GM12878 (cell line): ENCODE measurements at regions not wholly inside any gene's neighbourhood (a gene's known extent, or its start where the extent isn't known, plus 50 kb on each side); places are given as distances from the start of the nearest gene placed in this dataset.

Experiments
- ATAC-seq: fragments of 200-7000 bp; cut with Tn5 transposase; 3 replicates; pipeline ENCODE4 v1.9.1; 2020; ENCODE audit warnings: mild to moderate bottlenecking, moderate library complexity
- BruUV-seq: library from RNA; stranded (reverse); fragments of 400-500 nt; replicated peaks from 2 replicates; lab custom pipeline; 2021; lab: Mats Ljungman, UMichigan
- CTCF ChIA-PET: fragments of 300-600 bp; sonication (Branson Sonifier 250); formaldehyde crosslinking; extraction: SDS; loops from one replicate; lab custom pipeline; 2021; ENCODE audit warnings: inconsistent platforms; lab: Yijun Ruan, JAX
- POLR2A ChIA-PET: fragments of 350-600 bp; formaldehyde crosslinking; extraction: SDS; loops from one replicate; lab custom pipeline; 2021; ENCODE audit warnings: inconsistent platforms; lab: Charles Lee
- RAD21 ChIA-PET: fragments of 300-600 bp; sonication (Branson Sonifier 250); formaldehyde crosslinking; loops from one replicate; lab custom pipeline; 2023; ENCODE audit warnings: antibody characterized with exemption; ENCODE audit not compliant: unreplicated experiment; lab: Charles Lee
- SMC1A ChIA-PET: fragments of 300-600 bp; sonication (Branson Sonifier 250); formaldehyde crosslinking; loops from one replicate; lab custom pipeline; 2023; ENCODE audit not compliant: unreplicated experiment, uncharacterized antibody; lab: Charles Lee
- DNase-seq: peaks from one replicate; pipeline ENCODE4 v3.0.0-alpha.2; 2011; ENCODE audit warnings: low read depth, low spot score
- FAIRE-seq: peaks from 3 replicates; lab custom pipeline; 2011; peaks lifted over from hg19 to GRCh38; lab: Jason Lieb, UNC
- H2AFZ ChIP-seq: 2 replicates; pipeline ENCODE4 v1.6.0; 2011; ENCODE audit warnings: low read depth, low read length, control low read depth; ENCODE audit not compliant: control insufficient read depth
- H3K27ac ChIP-seq: 2 replicates; pipeline ENCODE4 v1.5.1; 2011; ENCODE audit warnings: control low read depth; ENCODE audit not compliant: control insufficient read depth, insufficient read depth
- H3K27me3 ChIP-seq, 2 experiments: replicated peaks in 1 of 2; 2 replicates each; pipeline versions ENCODE4 v1.6.0 to v1.6.1; 2011; ENCODE audit warnings: low read length in 1 of 2; ENCODE audit not compliant: control insufficient read depth in 2 of 2, insufficient read depth in 2 of 2
- H3K36me3 ChIP-seq, 2 experiments: 2 replicates each; pipeline ENCODE4 v1.5.1; 2011; ENCODE audit warnings: low read length in 1 of 2; ENCODE audit not compliant: control insufficient read depth in 2 of 2, insufficient read depth in 2 of 2
- H3K4me1 ChIP-seq: 2 replicates; pipeline ENCODE4 v1.6.1; 2011; ENCODE audit warnings: mild to moderate bottlenecking, low read length, moderate library complexity, mixed read lengths; ENCODE audit not compliant: control insufficient read depth, insufficient read depth
- H3K4me2 ChIP-seq: 2 replicates; pipeline ENCODE4 v1.6.0; 2011; ENCODE audit warnings: control low read depth; ENCODE audit not compliant: control insufficient read depth, insufficient read depth
- H3K4me3 ChIP-seq: fragments of 200-600 bp; sonication (generic); 2 replicates; pipeline ENCODE4 v1.5.1; 2016
- H3K79me2 ChIP-seq: 2 replicates; pipeline ENCODE4 v1.6.0; 2011; ENCODE audit warnings: low read length; ENCODE audit not compliant: control insufficient read depth, insufficient read depth
- H3K9ac ChIP-seq: 2 replicates; pipeline ENCODE4 v1.8.0; 2011; ENCODE audit warnings: low read length, control low read depth, mixed read lengths; ENCODE audit not compliant: control insufficient read depth, insufficient read depth
- H3K9me3 ChIP-seq: replicated peaks from 3 replicates; pipeline ENCODE4 v1.5.1; 2011; ENCODE audit warnings: mild to moderate bottlenecking, low read length; ENCODE audit not compliant: control insufficient read depth, insufficient read depth
- H4K20me1 ChIP-seq: 2 replicates; pipeline ENCODE4 v1.6.0; 2011; ENCODE audit not compliant: control insufficient read depth, insufficient read depth
- CBFB ChIP-seq: IDR thresholded peaks from 2 replicates; pipeline ENCODE4 v1.6.1; 2016; ENCODE audit warnings: antibody characterized with exemption, low read depth
- HDAC6 ChIP-seq: fragments of 200-600 bp; sonication (generic); IDR thresholded peaks from one replicate; pipeline ENCODE4 v1.8.0; 2017; ENCODE audit warnings: antibody characterized with exemption; ENCODE audit not compliant: unreplicated experiment
- MTA2 ChIP-seq: fragments of 450-650 bp; IDR thresholded peaks from 2 replicates; pipeline ENCODE4 v1.6.1; 2016; ENCODE audit warnings: low read depth, mild to moderate bottlenecking, moderate library complexity
- RELB ChIP-seq: fragments of 450-650 bp; IDR thresholded peaks from 2 replicates; pipeline ENCODE4 v1.6.1; 2017; ENCODE audit warnings: low read depth, mild to moderate bottlenecking, moderate library complexity
- STAT1 ChIP-seq: fragments of 450-650 bp; conservative IDR thresholded peaks from 2 replicates; pipeline ENCODE4 v1.6.1; 2014; ENCODE audit warnings: antibody characterized with exemption, mild to moderate bottlenecking
- ZBTB40 ChIP-seq: fragments of 450-650 bp; IDR thresholded peaks from 2 replicates; pipeline ENCODE4 v1.6.1; 2016; ENCODE audit warnings: mild to moderate bottlenecking, moderate library complexity, borderline replicate concordance
- WGBS: methylation state at CpG from one replicate; pipeline ENCODE4 v1.1.6; 2016; ENCODE audit warnings: low lambda C conversion rate; ENCODE audit not compliant: insufficient replicate concordance, insufficient coverage; ENCODE audit errors: missing lambda C conversion rate; 5-methylcytosine and 5-hydroxymethylcytosine counted together
- in situ Hi-C: fragments of 300-500 bp; cut with MboI; formaldehyde crosslinking; loops from 9 replicates; pipeline ENCODE4 v1.14.3; 2018; ENCODE audit warnings: mixed read lengths
- intact Hi-C: fragments of 100-400 bp; cut with micrococcal nuclease; formaldehyde crosslinking; loops from one replicate; pipeline ENCODE4 v1.14.2; 2022; ENCODE audit not compliant: unreplicated experiment

- in situ Hi-C loops (no loop called here), intact Hi-C loops (loop anchor here (1.0 kb wide), 1 partner anchor 17 kb away; no protein-coding TSS in a partner anchor)
- Histone ChIP-seq H3K79me2 (no peaks in the 10 kb centered on the region), H3K9me3 (no peaks in the 10 kb centered on the region; the same call in 2 of the 3 replicates), H3K4me3 (no peak overlapping the region), H3K27ac (no peak overlapping the region), H4K20me1 (no peaks in the 10 kb centered on the region), H3K4me1 (no peaks in the 10 kb centered on the region), H3K36me3 (no peaks in the 10 kb centered on the region), H2AFZ (no peak overlapping the region), H3K9ac (no peak overlapping the region), H3K27me3 (no peaks in the 10 kb centered on the region), H3K4me2 (no peak overlapping the region)
- 40% methylated on average over 4 of the region's 4 CpGs for WGBS
- no TSS peak for BruUV-seq
- ChIA-PET RAD21 (interaction anchor here (1.3 kb wide), 1 partner anchor 17 kb away, joined by 3 read pairs; no protein-coding TSS in a partner anchor), SMC1A (interaction anchor here (0.7 to 1.4 kb wide), 2 partner anchors 16 to 35 kb away, joined by 3 read pairs; no protein-coding TSS in a partner anchor), CTCF (interaction anchor here (0.5 kb wide), 1 partner anchor 1714 kb away, joined by 3 read pairs; no protein-coding TSS in a partner anchor), POLR2A (no interaction called here)
- DNase-seq (no peak), FAIRE-seq (no peak), ATAC-seq (peak; percentile 21)
- peak; percentile 3; the same call in 1 of the 2 replicates for TF ChIP-seq MTA2
- 0 out of 2 replicates have a peak, but pooled peaks have one; percentile 1 for TF ChIP-seq RELB
- TF ChIP-seq HDAC6: no peak
- TF ChIP-seq STAT1: no peak
- no peak for TF ChIP-seq ZBTB40
- TF ChIP-seq CBFB: no peak
Observed at GRCh38 chr15:95520922-95521321, 809.6 kb upstream of the NR2F2 start.
